GM06990 (cell line): ENCODE measurements at regions not wholly inside any gene's neighbourhood (a gene's known extent, or its start where the extent isn't known, plus 50 kb on each side); places are given as distances from the start of the nearest gene placed in this dataset.
"Not testable (repeated sequence)": the region's sequence is repeated elsewhere in the genome, so short reads cannot be mapped to it uniquely, and the experiment has no call there.

Experiments used
- DNase-seq: peaks from one replicate; pipeline ENCODE4 v3.0.0-alpha.2; 2011; ENCODE audit not compliant: insufficient read length; ENCODE audit errors: extremely low read depth
- H3K27me3 ChIP-seq: replicated peaks from 2 replicates; pipeline ENCODE4 v1.6.0; 2011; ENCODE audit warnings: low read length; ENCODE audit not compliant: control insufficient read depth, insufficient read depth
- H3K36me3 ChIP-seq: 2 replicates; pipeline ENCODE4 v1.5.1; 2011; ENCODE audit warnings: low read length; ENCODE audit not compliant: control insufficient read depth, insufficient read depth
- H3K4me3 ChIP-seq: replicated peaks from 2 replicates; pipeline ENCODE4 v1.5.1; 2011; ENCODE audit warnings: low read depth, mild to moderate bottlenecking, control low read depth, low read length
- CTCF ChIP-seq: IDR thresholded peaks from 2 replicates; pipeline ENCODE4 v1.5.1; 2011; ENCODE audit warnings: low read length, control low read depth, mild to moderate bottlenecking, inconsistent platforms; ENCODE audit not compliant: insufficient read depth, poor library complexity, severe bottlenecking

- no peaks in the 10 kb centered on the region for H3K27me3 ChIP-seq
- no peak for TF ChIP-seq CTCF
- no peak for DNase-seq
- H3K36me3 ChIP-seq: no peaks in the 10 kb centered on the region
- no peak overlapping the region for H3K4me3 ChIP-seq
Measured at GRCh38 chr5:51802551-51803184, 419.4 kb downstream of the ISL1 start.

- Histone ChIP-seq H3K27me3 (no peaks in the 10 kb centered on the region), H3K36me3 (no peaks in the 10 kb centered on the region), H3K4me3 (no peak overlapping the region)
- no peak for TF ChIP-seq CTCF
- no peak for DNase-seq
Measured at GRCh38 chr5:51806677-51807076, 423.4 kb downstream of the ISL1 start.

GRCh38 chr5:51810592-51810991 lies 427.3 kb downstream of the ISL1 start:
- Histone ChIP-seq H3K27me3 (no peaks in the 10 kb centered on the region), H3K36me3 (no peaks in the 10 kb centered on the region), H3K4me3 (no peak overlapping the region)
- no peak for DNase-seq
- TF ChIP-seq CTCF: no peak

GRCh38 chr5:51811883-51812471 lies 428.7 kb downstream of the ISL1 start:
- no peak for TF ChIP-seq CTCF
- H3K36me3 ChIP-seq: no peaks in the 10 kb centered on the region
- DNase-seq: no peak
- H3K27me3 ChIP-seq: no peaks in the 10 kb centered on the region
- H3K4me3 ChIP-seq: no peak overlapping the region

- DNase-seq: not testable (repeated sequence)
Measured at GRCh38 chr5:51814817-51815216, 431.6 kb downstream of the ISL1 start.

GRCh38 chr5:51816427-51816826 lies 433.2 kb downstream of the ISL1 start:
- no peak for DNase-seq
- Histone ChIP-seq H3K27me3 (no peaks in the 10 kb centered on the region), H3K36me3 (no peaks in the 10 kb centered on the region), H3K4me3 (no peak overlapping the region)
- no peak for TF ChIP-seq CTCF

More at GRCh38 chr5:51814817-51815216, 431.6 kb downstream of the ISL1 start:
- not testable (repeated sequence) for H3K4me3 ChIP-seq, H3K27me3 ChIP-seq, H3K36me3 ChIP-seq
